ENCODE measurements at regions not wholly inside any gene's neighbourhood (a gene's known extent, or its start where the extent isn't known, plus 50 kb on each side); places are given as distances from the start of the nearest gene placed in this dataset.
"Not testable (repeated sequence)": the region's sequence is repeated elsewhere in the genome, so short reads cannot be mapped to it uniquely, and the experiment has no call there.

GRCh38 chr9:13939701-13940490, 374.0 kb downstream of the NFIB start:
- H3K27me3 Mint-ChIP-seq: no peaks in the 10 kb centered on the region
- no peaks in the 10 kb centered on the region for H3K9me3 Mint-ChIP-seq (ENCODE audit: low read depth)
- H3K4me1 Mint-ChIP-seq (ENCODE audit: low read depth): no peaks in the 10 kb centered on the region
- no peaks in the 10 kb centered on the region for H3K36me3 Mint-ChIP-seq
- H3K27ac Mint-ChIP-seq: no peak overlapping the region
- H3K4me3 Mint-ChIP-seq: no peak overlapping the region

DNA sequence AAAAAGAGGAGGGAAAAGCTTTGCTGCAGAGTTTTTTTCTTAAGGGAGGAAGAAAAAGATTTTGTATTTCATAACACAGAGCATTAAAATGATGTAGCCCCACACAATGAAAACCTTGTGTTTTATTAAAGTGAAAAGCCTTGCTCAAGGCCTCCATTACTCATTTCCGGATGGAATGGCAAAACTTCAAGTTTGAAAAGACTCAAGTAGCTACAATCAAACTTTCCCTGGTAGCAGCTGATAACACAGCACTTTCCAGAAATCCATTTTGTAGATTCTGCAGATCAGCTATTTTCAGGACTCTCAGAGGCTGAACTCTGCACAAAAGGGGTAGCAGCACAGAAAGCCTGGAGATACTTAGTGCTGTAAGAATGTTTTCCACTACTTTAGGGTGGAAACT, 374.8 kb downstream of the NFIB start:
- Mint-ChIP-seq H3K4me3 (no peak overlapping the region), H3K36me3 (no peaks in the 10 kb centered on the region), H3K4me1 (ENCODE audit: low read depth) (no peaks in the 10 kb centered on the region), H3K27ac (no peak overlapping the region), H3K9me3 (ENCODE audit: low read depth) (no peaks in the 10 kb centered on the region), H3K27me3 (no peaks in the 10 kb centered on the region)

DNA sequence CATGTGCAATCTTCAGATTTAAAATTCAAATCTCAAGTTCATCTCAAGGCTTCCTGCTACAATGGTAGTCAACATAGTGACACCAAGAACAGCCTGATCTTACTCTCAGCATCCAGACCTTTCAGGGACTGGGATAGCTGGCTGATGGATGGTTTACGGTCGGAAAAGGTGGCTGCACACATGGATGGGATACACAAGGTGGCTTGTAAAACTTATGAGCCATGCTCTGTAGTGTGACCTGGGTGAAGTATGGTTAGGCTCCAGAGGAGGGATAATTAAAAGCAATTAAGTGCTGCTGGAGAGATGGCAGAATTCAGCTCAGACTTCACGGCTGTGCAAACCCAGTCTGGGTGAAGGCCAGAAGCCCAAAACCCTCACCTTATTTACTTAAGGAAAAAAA, 379.5 kb downstream of the NFIB start:
- Mint-ChIP-seq H3K4me3 (no peak overlapping the region), H3K36me3 (no peaks in the 10 kb centered on the region), H3K4me1 (ENCODE audit: low read depth) (no peaks in the 10 kb centered on the region), H3K27me3 (no peaks in the 10 kb centered on the region), H3K9me3 (ENCODE audit: low read depth) (no peaks in the 10 kb centered on the region), H3K27ac (no peak overlapping the region)

DNA sequence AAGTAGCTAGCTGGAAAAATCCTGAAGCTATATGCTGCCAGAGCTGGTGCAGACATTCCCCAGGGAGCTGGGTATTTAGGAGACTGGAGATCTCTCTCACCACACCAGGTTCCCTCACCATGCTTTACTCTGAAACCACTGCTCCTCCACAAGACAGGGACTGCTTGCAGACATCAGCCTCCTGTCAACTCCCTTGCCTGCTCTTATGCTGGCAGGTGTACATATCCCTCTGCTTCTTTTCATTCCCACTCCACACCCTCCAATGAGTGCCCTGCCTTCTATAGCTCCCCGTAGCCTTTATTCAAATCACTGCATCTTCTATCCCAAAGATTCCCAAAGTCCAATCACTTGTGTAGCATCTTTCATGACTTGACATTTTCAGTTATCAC, 380.7 kb downstream of the NFIB start:
- H3K36me3 Mint-ChIP-seq: no peaks in the 10 kb centered on the region
- H3K4me3 Mint-ChIP-seq: no peak overlapping the region
- no peaks in the 10 kb centered on the region for H3K27me3 Mint-ChIP-seq
- no peaks in the 10 kb centered on the region for H3K9me3 Mint-ChIP-seq (ENCODE audit: low read depth)
- H3K4me1 Mint-ChIP-seq (ENCODE audit: low read depth): no peaks in the 10 kb centered on the region
- H3K27ac Mint-ChIP-seq: no peak overlapping the region

DNA sequence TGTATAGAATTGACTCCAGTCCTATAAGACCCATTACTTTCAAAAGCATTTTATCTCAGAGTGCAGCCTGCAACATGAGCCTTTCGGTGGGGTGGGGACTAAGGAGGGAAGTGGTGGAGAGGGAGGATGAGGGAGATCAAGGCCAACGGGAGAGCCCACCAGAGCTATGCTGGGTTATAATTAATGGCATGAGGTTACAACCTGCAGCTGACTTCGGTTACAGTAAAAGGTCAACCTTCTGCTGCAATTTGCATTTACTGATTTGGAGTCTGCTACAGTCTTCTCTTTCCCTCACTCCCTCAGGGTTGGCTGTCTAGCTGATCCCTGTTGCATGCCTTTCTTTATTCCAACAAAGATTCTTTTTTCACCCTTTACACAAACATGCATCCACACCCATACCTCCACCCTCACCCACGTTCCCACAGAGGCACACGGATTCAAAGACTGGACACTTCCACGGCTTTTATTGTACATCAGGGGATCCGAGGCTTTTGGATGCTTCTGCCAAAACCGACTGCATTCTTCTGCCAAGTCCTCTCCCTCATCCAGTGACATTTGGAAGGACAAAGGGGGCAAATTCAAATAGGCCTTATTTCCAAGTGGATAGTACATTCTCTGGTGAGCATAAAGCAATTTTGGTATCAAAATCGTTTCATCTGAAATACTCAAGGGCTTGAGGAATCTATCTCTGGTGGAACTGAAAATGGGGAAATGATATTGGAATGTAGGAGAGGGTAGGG, 381.2 kb downstream of the NFIB start:
- Mint-ChIP-seq H3K27ac (no peak overlapping the region), H3K9me3 (ENCODE audit: low read depth) (no peaks in the 10 kb centered on the region), H3K4me1 (ENCODE audit: low read depth) (no peaks in the 10 kb centered on the region), H3K4me3 (no peak overlapping the region), H3K27me3 (no peaks in the 10 kb centered on the region), H3K36me3 (no peaks in the 10 kb centered on the region)

DNA sequence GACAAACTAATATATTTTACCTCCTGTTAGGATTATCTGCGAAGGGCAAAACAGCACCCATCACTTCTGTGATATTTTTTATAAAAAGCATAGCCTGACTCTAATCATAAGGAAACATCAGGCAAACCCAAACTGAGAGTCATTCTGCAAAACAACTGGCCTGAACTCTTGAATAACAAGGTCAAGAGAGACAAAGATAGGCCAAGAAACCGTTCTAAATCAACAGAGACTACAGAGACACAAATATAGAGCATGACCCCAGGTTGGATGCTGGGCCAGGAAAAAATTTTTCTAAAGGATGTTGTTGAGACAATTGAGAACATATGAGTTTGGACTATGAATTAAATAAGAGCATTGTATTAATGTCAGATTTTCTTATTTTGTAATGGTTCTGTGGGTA, 384.9 kb downstream of the NFIB start:
- H3K4me1 Mint-ChIP-seq (ENCODE audit: low read depth): no peaks in the 10 kb centered on the region
- no peak overlapping the region for H3K27ac Mint-ChIP-seq
- no peak overlapping the region for H3K4me3 Mint-ChIP-seq
- H3K27me3 Mint-ChIP-seq: no peaks in the 10 kb centered on the region
- no peaks in the 10 kb centered on the region for H3K36me3 Mint-ChIP-seq
- peaks cover 4% of the 10 kb centered on the region for H3K9me3 Mint-ChIP-seq (ENCODE audit: low read depth)

GRCh38 chr9:13923381-13923780, 390.6 kb downstream of the NFIB start:
- Mint-ChIP-seq H3K4me1 (ENCODE audit: low read depth) (no peaks in the 10 kb centered on the region), H3K4me3 (no peak overlapping the region), H3K27me3 (no peaks in the 10 kb centered on the region), H3K27ac (no peak overlapping the region), H3K9me3 (ENCODE audit: low read depth) (peaks cover 8% of the 10 kb centered on the region), H3K36me3 (no peaks in the 10 kb centered on the region)

GRCh38 chr9:13920557-13920956, 393.4 kb downstream of the NFIB start:
- Mint-ChIP-seq H3K4me3 (no peak overlapping the region), H3K36me3 (no peaks in the 10 kb centered on the region), H3K27ac (no peak overlapping the region), H3K27me3 (no peaks in the 10 kb centered on the region), H3K4me1 (ENCODE audit: low read depth) (no peaks in the 10 kb centered on the region), H3K9me3 (ENCODE audit: low read depth) (peaks cover 4% of the 10 kb centered on the region)

DNA sequence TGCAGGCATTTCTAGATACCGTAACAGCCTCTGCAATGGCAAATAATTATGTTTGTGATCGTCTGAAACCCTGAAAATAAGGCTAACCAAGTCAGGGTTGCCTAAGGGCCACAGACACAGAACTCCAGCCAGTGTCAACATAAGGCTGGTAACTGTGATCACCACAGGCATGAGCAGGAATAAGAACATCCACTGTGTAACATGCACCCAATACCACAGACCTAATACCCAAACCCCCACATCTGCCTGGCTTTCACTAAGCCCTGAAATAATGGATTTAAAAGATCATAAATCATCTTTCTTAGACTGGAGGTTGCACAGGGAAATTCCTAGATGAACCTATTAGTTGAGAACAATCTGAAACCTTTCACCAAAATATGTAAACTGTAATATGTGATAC, 394.5 kb downstream of the NFIB start:
- Mint-ChIP-seq H3K27me3 (no peaks in the 10 kb centered on the region), H3K27ac (no peak overlapping the region), H3K4me1 (ENCODE audit: low read depth) (no peaks in the 10 kb centered on the region), H3K9me3 (ENCODE audit: low read depth) (peaks cover 4% of the 10 kb centered on the region), H3K36me3 (no peaks in the 10 kb centered on the region), H3K4me3 (no peak overlapping the region)

GRCh38 chr9:13917534-13917933, 396.4 kb downstream of the NFIB start:
- peaks cover 3% of the 10 kb centered on the region for H3K9me3 Mint-ChIP-seq (ENCODE audit: low read depth)
- H3K27ac Mint-ChIP-seq: no peak overlapping the region
- no peaks in the 10 kb centered on the region for H3K4me1 Mint-ChIP-seq (ENCODE audit: low read depth)
- no peaks in the 10 kb centered on the region for H3K27me3 Mint-ChIP-seq
- H3K36me3 Mint-ChIP-seq: no peaks in the 10 kb centered on the region
- no peak overlapping the region for H3K4me3 Mint-ChIP-seq

- H3K9me3 Mint-ChIP-seq (ENCODE audit: low read depth): no peaks in the 10 kb centered on the region
- no peaks in the 10 kb centered on the region for H3K36me3 Mint-ChIP-seq
- no peaks in the 10 kb centered on the region for H3K27me3 Mint-ChIP-seq
Measured at GRCh38 chr9:13915591-13916301, 398.2 kb downstream of the NFIB start.

GRCh38 chr9:13915131-13915530, 398.8 kb downstream of the NFIB start:
- H3K36me3 Mint-ChIP-seq: no peaks in the 10 kb centered on the region
- H3K27me3 Mint-ChIP-seq: no peaks in the 10 kb centered on the region
- H3K4me1 Mint-ChIP-seq (ENCODE audit: low read depth): no peaks in the 10 kb centered on the region
- no peak overlapping the region for H3K27ac Mint-ChIP-seq
- H3K9me3 Mint-ChIP-seq (ENCODE audit: low read depth): no peaks in the 10 kb centered on the region
- H3K4me3 Mint-ChIP-seq: no peak overlapping the region

More at GRCh38 chr9:13915591-13916301, 398.2 kb downstream of the NFIB start:
- H3K27ac Mint-ChIP-seq: no peak overlapping the region
- no peak overlapping the region for H3K4me3 Mint-ChIP-seq
- no peaks in the 10 kb centered on the region for H3K4me1 Mint-ChIP-seq (ENCODE audit: low read depth)

- H3K9me3 Mint-ChIP-seq (ENCODE audit: low read depth): peaks cover 4% of the 10 kb centered on the region
- H3K4me3 Mint-ChIP-seq: no peak overlapping the region
- H3K27ac Mint-ChIP-seq: no peak overlapping the region
- no peaks in the 10 kb centered on the region for H3K36me3 Mint-ChIP-seq
- H3K27me3 Mint-ChIP-seq: no peaks in the 10 kb centered on the region
- H3K4me1 Mint-ChIP-seq (ENCODE audit: low read depth): no peaks in the 10 kb centered on the region
Measured at GRCh38 chr9:13911473-13911872, 402.5 kb downstream of the NFIB start.

GRCh38 chr9:13907842-13908241, 406.1 kb downstream of the NFIB start:
- not testable (repeated sequence) for H3K4me3 Mint-ChIP-seq; H3K27me3 Mint-ChIP-seq; H3K36me3 Mint-ChIP-seq; H3K27ac Mint-ChIP-seq; H3K4me1 Mint-ChIP-seq (ENCODE audit: low read depth)
- H3K9me3 Mint-ChIP-seq (ENCODE audit: low read depth): peaks cover 13% of the 10 kb centered on the region

GRCh38 chr9:13904746-13905145, 409.2 kb downstream of the NFIB start:
- Mint-ChIP-seq H3K4me3 (no peak overlapping the region), H3K9me3 (ENCODE audit: low read depth) (peaks cover 13% of the 10 kb centered on the region), H3K36me3 (no peaks in the 10 kb centered on the region), H3K4me1 (ENCODE audit: low read depth) (no peaks in the 10 kb centered on the region), H3K27me3 (no peaks in the 10 kb centered on the region), H3K27ac (no peak overlapping the region)
